SJSA1 (cell line): ENCODE measurements at regions not wholly inside any gene's neighbourhood (a gene's known extent, or its start where the extent isn't known, plus 50 kb on each side); places are given as distances from the start of the nearest gene placed in this dataset.

ENCODE experiments used
- DNase-seq, 2 experiments: peaks; one replicate each; pipeline ENCODE4 v3.0.0-alpha.2; 2015 to 2020; ENCODE audit warnings: low spot score in 2 of 2, low read depth in 1 of 2
- H3K27ac ChIP-seq: fragments of 250-450 bp; sonication (Bioruptor Pico); 2 replicates; pipeline ENCODE4 v1.5.1; 2020; ENCODE audit warnings: mild to moderate bottlenecking, moderate library complexity
- H3K27me3 ChIP-seq: fragments of 250-450 bp; sonication (Bioruptor Pico); replicated peaks from 2 replicates; pipeline ENCODE4 v1.5.1; 2020; ENCODE audit warnings: mild to moderate bottlenecking, moderate library complexity
- H3K36me3 ChIP-seq: fragments of 250-450 bp; sonication (Bioruptor Pico); 2 replicates; pipeline ENCODE4 v1.5.1; 2020; ENCODE audit warnings: mild to moderate bottlenecking
- H3K4me1 ChIP-seq: fragments of 250-450 bp; sonication (Bioruptor Pico); replicated peaks from 2 replicates; pipeline ENCODE4 v1.6.1; 2021; ENCODE audit warnings: mild to moderate bottlenecking
- H3K4me3 ChIP-seq: fragments of 250-450 bp; sonication (Bioruptor Pico); 2 replicates; pipeline ENCODE4 v1.5.1; 2020; ENCODE audit warnings: mild to moderate bottlenecking
- H3K9me3 ChIP-seq: fragments of 250-450 bp; sonication (Bioruptor Pico); replicated peaks from 2 replicates; pipeline ENCODE4 v1.5.1; 2020; ENCODE audit warnings: mild to moderate bottlenecking

DNA sequence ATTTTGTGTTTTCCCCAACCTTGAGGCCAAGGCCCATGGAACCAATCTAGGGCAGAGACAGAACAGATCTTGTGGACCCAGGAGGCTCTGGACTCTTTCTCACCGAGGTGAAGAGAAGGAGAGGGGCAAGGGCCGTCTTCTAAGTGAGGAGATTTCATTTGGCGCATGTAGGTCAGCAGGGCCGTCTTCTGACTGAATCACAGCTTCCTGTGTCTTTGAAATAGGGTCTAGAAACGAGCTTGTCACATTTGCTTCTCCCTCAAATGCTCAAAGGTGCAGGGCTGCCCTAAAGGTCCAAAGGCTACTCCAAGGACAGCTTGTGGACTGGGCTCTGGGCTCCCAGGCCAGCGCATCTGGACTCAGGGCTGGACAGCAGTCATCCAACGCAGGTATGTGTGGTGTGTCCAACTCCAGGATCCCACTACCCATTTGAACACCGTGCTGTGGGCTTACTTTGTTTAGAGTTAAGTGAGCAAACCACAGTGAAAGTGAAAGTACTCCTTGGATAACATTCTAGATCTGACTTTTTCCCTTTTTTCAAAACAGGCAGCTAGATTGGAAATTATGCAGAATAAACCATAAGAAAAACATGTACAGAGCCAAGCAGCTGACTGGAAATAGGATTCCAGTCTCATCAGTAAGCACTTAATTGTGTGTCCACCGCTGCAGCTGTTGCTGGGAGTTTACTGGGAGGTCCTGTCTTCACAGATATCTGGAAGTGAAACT is 357.0 kb downstream of the GADD45G start:
- Histone ChIP-seq H3K4me3 (no peak overlapping the region), H3K36me3 (no peaks in the 10 kb centered on the region), H3K9me3 (no peaks in the 10 kb centered on the region), H3K27me3 (no peaks in the 10 kb centered on the region), H3K27ac (no peak overlapping the region), H3K4me1 (no peaks in the 10 kb centered on the region)
- DNase-seq: no peak

DNA sequence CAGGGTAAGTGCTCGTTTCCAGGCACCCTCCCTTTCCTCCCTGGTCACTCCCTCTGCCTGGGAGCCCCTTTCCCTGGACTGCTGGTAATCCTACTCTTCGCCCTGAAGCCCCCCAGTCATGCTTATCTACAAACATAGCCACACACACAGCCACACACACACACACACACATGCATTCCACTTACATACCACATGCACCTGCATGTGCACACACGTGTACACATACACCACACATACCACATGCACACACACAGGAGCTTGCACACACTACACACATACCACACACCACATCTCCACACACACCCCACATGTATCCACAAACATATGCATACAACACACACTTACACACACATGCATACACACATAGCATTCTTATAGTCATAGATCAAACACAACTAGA is 358.5 kb downstream of the GADD45G start:
- H3K27me3 ChIP-seq: no peaks in the 10 kb centered on the region
- no peak for DNase-seq
- no peak overlapping the region for H3K27ac ChIP-seq
- H3K9me3 ChIP-seq: no peaks in the 10 kb centered on the region
- H3K4me1 ChIP-seq: no peaks in the 10 kb centered on the region
- H3K36me3 ChIP-seq: no peaks in the 10 kb centered on the region
- no peak overlapping the region for H3K4me3 ChIP-seq

DNA sequence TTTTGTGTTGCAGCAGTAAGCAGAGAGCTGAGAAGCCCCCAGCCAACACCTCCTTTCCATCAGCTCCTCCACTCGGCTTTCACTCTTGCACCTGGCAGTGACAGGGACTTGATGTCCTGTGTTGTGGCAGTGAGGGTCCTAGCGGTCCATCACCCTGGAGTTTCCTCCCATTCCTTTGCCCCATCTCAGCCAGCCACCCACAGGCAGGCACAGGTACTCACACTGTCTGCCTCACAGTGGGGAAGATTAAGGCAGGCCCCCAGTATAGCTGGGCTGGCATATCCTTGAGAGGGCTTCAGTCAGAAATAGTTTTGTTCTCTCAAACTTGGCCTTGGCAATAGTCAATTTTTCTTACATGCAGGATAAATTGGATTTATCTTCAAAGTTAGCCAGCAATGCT is 362.7 kb downstream of the GADD45G start:
- Histone ChIP-seq H3K4me1 (no peaks in the 10 kb centered on the region), H3K27ac (no peak overlapping the region), H3K4me3 (no peak overlapping the region), H3K36me3 (no peaks in the 10 kb centered on the region), H3K27me3 (no peaks in the 10 kb centered on the region), H3K9me3 (no peaks in the 10 kb centered on the region)
- DNase-seq: no peak

DNA sequence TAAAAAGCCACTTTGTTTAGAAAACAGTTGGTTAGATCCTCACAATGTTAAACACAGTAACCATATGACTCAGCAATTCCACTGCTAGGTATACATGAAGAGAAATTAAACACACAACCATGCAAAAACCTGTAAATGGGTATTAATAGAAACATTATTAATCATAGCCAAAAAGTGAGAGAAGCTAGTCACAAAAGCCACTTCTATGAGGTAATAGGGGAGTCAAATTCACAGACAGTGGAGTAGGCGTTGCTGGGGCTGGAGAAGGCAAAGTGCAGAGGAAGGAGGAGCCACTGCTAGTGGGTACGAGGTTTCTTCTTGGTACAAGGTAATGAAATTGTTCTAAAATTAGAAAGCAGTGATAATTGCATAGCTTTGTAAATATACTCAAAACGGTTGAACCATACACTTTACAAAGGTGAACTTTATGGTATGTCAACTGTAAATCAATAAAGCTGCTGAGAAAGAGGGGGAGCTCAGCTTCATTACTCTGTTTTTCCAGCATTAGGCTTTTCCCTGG is 364.4 kb downstream of the GADD45G start:
- no peak overlapping the region for H3K4me3 ChIP-seq
- no peaks in the 10 kb centered on the region for H3K9me3 ChIP-seq
- no peak for DNase-seq
- no peaks in the 10 kb centered on the region for H3K36me3 ChIP-seq
- no peaks in the 10 kb centered on the region for H3K4me1 ChIP-seq
- H3K27ac ChIP-seq: no peak overlapping the region
- no peaks in the 10 kb centered on the region for H3K27me3 ChIP-seq

DNA sequence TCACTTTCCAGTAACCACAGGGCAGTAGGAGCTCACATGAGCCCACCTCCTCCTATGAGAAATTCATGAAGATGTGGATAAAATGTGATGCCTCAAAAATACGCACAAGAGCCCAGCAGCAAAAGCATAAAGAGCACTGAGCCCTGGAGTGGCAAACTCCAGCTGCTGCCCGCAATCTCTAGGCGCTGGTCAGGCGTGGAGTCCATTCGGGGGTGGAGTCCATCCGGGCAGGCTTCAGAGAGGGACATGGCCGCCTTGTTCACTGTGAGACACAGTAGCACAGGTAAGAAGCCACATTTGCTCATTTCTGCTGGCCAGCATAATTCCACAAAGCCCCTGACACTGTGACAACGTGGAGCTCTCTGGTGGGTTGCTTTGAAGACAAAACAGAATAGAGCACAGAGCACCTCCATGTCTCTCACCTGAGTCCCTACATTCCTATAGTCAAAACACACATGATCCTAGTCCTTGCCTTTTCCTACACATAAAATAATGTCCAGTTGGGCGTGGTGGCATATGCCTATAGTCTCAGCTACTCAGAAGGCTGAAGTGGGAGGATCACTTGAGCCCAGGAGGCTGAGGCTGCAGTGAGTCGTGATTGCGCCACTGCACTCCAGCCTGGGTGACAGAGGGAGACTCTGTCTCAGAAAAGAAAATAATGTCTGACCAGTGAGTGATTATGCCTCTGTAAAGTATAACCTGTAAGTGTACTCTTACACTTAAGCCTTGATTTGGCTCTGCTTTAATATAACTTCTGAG is 365.2 kb downstream of the GADD45G start:
- no peaks in the 10 kb centered on the region for H3K9me3 ChIP-seq
- H3K36me3 ChIP-seq: no peaks in the 10 kb centered on the region
- DNase-seq: no peak
- H3K4me3 ChIP-seq: no peak overlapping the region
- no peaks in the 10 kb centered on the region for H3K4me1 ChIP-seq
- H3K27ac ChIP-seq: no peak overlapping the region
- no peaks in the 10 kb centered on the region for H3K27me3 ChIP-seq

DNA sequence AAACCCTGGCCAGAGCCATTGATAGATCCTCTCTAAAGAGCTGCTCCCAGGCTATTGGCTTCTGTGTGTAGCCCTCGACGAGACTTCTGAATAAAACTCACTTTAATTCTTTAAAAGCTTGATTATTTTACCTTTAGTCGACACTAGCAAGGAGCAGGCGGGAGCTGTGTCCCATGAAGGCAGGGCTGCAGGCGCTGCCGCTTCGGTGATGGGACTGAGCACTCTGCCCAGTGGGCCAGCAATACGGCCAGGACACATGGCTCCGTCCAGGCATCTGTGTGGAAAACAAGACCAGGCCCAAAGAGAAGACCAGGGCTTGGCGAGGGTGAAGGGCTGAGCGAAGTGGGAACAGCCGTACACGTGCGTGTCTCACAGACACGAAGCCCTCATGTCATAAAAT is 365.9 kb downstream of the GADD45G start:
- H3K4me3 ChIP-seq: no peak overlapping the region
- H3K4me1 ChIP-seq: no peaks in the 10 kb centered on the region
- DNase-seq: no peak
- no peaks in the 10 kb centered on the region for H3K36me3 ChIP-seq
- H3K9me3 ChIP-seq: no peaks in the 10 kb centered on the region
- no peaks in the 10 kb centered on the region for H3K27me3 ChIP-seq
- H3K27ac ChIP-seq: no peak overlapping the region

DNA sequence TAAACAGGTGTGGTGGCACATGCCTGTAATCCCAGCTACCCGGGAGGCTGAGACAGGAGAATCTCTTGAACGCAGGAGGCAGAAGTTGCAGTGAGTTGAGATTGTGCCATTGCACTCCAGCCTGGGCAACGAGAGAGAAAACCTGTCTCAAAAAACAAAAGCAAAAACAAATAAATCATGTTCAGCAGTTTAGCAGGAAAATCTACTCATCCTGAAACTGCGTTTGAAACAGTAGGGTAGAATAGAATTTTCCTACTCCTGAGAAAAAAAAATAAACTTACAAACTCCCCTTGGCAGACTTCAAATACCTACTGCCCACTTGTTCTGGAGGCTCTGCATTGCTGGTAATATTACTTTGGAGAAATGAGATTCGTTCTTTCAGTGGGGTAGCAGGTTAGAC is 367.7 kb downstream of the GADD45G start:
- no peak for DNase-seq
- Histone ChIP-seq H3K27me3 (no peaks in the 10 kb centered on the region), H3K27ac (no peak overlapping the region), H3K36me3 (no peaks in the 10 kb centered on the region), H3K4me1 (no peaks in the 10 kb centered on the region), H3K9me3 (no peaks in the 10 kb centered on the region), H3K4me3 (no peak overlapping the region)

DNA sequence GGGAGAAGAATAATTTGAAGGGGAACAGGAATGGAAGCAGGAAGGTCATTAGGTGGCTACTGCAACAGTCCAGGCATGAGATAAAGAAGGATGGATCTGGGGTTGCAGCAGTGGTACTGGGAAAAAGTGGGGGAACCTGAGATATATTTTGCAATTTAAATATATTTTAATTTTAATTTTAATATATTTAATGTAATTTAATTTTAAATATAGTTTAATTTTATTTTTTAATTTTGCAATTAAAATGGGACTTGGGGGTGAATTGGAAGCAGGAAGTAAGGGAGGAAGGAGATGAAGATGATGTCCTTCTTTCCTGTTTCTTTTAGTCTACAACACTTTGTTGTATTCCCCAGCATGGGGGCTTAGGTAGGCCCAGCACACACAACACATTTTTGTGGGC is 369.8 kb downstream of the GADD45G start:
- H3K27me3 ChIP-seq: no peaks in the 10 kb centered on the region
- H3K4me3 ChIP-seq: no peak overlapping the region
- H3K36me3 ChIP-seq: no peaks in the 10 kb centered on the region
- H3K9me3 ChIP-seq: no peaks in the 10 kb centered on the region
- DNase-seq: no peak
- H3K27ac ChIP-seq: no peak overlapping the region
- H3K4me1 ChIP-seq: no peaks in the 10 kb centered on the region

DNA sequence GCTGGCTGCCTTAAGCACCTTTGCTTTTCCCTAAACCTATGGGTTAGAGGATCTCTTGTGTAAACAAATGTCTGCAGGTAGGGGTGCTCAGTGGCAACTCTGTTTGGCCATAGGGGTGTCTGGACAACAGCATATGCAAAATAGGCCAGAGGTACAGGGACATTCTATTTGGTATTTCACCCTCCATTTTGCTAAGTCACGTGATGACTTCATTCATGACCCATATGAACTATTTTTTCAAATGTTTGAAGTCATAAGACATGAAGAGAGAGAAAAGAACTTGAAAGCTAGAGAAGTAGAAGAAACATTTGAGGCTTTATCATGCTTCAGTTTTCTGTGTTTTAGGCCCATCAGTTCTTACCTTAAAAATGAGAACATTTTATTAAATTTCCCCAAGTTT is 370.2 kb downstream of the GADD45G start:
- Histone ChIP-seq H3K36me3 (no peaks in the 10 kb centered on the region), H3K27me3 (no peaks in the 10 kb centered on the region), H3K27ac (no peak overlapping the region), H3K4me1 (no peaks in the 10 kb centered on the region), H3K4me3 (no peak overlapping the region), H3K9me3 (no peaks in the 10 kb centered on the region)
- no peak for DNase-seq

DNA sequence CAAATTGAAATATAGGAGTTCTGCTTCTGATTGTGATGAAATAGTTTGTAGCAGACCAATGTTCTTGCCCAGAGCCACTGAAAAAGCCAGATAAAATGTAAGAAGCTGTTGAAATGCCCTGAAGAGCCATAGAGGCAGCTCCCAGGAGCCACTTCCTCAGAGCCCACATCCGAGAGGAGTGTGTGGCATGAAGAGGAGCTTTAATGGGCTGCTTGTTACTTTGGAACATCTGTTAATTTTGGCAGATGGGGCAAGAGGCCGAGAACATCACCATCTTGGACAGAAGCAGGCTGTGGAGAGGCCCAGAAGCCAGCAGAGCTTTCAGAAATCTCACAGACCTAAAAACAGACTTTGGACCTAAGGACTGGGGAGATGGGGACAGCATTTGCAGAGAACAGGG is 370.8 kb downstream of the GADD45G start:
- Histone ChIP-seq H3K27me3 (no peaks in the 10 kb centered on the region), H3K4me3 (no peak overlapping the region), H3K36me3 (no peaks in the 10 kb centered on the region), H3K4me1 (no peaks in the 10 kb centered on the region), H3K9me3 (no peaks in the 10 kb centered on the region), H3K27ac (no peak overlapping the region)
- DNase-seq: no peak

DNA sequence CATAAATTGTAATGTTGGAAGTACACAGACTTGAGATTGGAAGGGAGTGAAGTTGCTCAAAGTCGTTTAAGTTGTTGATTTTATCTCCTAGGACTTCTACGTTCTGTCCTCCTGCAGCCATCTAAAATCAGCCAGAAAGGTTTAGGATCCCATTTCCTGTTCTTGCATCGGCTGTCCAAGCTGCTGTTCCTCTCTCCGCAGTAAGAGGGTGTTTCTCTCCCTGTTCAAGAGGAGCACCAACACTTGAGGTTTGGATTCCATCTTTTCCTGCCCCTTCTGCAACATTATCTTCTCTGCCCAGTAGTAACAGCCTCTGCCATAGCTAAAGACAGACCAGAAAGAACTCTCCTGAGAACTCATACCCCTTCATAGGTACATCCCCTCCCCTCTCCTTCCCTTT is 373.4 kb downstream of the GADD45G start:
- H3K9me3 ChIP-seq: no peaks in the 10 kb centered on the region
- DNase-seq: no peak

DNA sequence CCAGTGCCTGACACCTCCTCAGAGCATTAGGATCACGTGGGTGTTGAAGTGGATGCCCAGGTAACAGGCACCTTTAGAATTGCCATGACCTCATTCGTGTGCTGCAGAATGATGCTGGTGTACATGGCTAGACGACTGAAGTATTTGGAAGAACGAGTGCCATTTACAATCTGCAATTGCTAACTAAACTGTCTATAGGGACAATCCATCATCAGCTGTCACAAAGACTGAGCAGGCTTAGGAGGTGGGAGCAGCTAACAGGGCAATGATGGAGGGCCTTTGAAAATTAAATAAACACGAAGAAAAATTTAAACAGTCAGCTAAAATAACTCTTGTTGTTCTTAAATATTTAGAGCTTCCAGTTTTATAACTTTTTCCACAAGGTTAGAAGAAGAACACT is 375.8 kb downstream of the GADD45G start:
- H3K4me3 ChIP-seq: no peak overlapping the region
- no peaks in the 10 kb centered on the region for H3K36me3 ChIP-seq
- H3K9me3 ChIP-seq: no peaks in the 10 kb centered on the region
- H3K27ac ChIP-seq: no peak overlapping the region
- H3K4me1 ChIP-seq: no peaks in the 10 kb centered on the region
- DNase-seq: no peak
- no peaks in the 10 kb centered on the region for H3K27me3 ChIP-seq

More for the DNA sequence above, 373.4 kb downstream of the GADD45G start:
- Histone ChIP-seq H3K4me3 (no peak overlapping the region), H3K27ac (no peak overlapping the region), H3K27me3 (no peaks in the 10 kb centered on the region), H3K4me1 (no peaks in the 10 kb centered on the region), H3K36me3 (no peaks in the 10 kb centered on the region)

DNA sequence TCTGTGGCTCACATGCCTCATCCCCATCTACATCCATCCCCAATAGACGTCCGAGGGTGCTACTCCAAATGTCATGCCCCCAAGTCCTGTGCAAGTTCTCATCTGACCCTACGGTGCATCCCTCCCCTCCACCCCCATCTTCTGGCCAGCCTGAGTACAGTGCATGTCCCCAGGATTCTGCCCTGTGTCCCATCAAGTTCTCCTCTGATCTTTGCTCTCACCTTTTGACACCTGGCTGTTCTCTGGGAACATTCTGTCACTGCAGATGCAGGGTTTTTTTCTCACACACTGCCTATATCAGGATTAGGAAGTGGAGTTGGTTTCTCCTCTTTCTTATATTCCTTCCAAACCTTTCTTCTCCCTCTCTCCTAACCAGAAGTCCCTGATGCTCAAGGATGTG is 377.2 kb downstream of the GADD45G start:
- Histone ChIP-seq H3K36me3 (no peaks in the 10 kb centered on the region), H3K4me1 (no peaks in the 10 kb centered on the region), H3K27ac (no peak overlapping the region), H3K27me3 (no peaks in the 10 kb centered on the region), H3K9me3 (no peaks in the 10 kb centered on the region), H3K4me3 (no peak overlapping the region)
- DNase-seq: no peak

DNA sequence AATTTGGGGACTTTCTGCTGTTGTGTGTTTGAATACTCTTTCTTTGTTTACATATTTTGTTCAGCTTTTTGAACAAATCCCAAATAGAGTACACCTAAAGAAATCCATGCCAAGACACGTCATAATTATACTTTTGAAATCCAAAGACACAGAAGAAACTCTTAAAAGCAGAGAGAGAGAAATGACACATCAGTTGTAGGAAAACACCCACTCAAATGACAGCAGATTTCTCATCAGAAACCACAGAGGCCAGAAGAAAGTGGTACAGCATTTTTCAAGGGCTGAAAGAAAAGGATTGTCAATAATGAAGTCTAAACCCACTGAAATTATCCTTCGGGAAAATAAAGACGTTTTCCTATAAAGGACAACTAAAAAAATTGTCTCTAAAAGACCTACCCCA is 378.6 kb downstream of the GADD45G start:
- Histone ChIP-seq H3K36me3 (no peaks in the 10 kb centered on the region), H3K4me3 (no peak overlapping the region), H3K9me3 (no peaks in the 10 kb centered on the region), H3K27me3 (no peaks in the 10 kb centered on the region), H3K27ac (no peak overlapping the region), H3K4me1 (no peaks in the 10 kb centered on the region)
- no peak for DNase-seq
